Nephron (organoid): ENCODE measurements at regions not wholly inside any gene's neighbourhood (a gene's known extent, or its start where the extent isn't known, plus 50 kb on each side); places are given as distances from the start of the nearest gene placed in this dataset.

Experiments
- H3K27ac Mint-ChIP-seq, 3 experiments: 2 replicates each; pipeline ENCODE4 v1.8.0; 2020; ENCODE audit warnings: mixed read lengths in 3 of 3, mild to moderate bottlenecking in 2 of 3, moderate library complexity in 1 of 3
- H3K27me3 Mint-ChIP-seq: 2 replicates; pipeline ENCODE4 v1.8.0; 2021; ENCODE audit warnings: low read depth, mild to moderate bottlenecking, moderate library complexity, mixed read lengths
- H3K36me3 Mint-ChIP-seq: 2 replicates; pipeline ENCODE4 v1.8.0; 2020; ENCODE audit warnings: low read depth, mixed read lengths
- H3K4me1 Mint-ChIP-seq: 2 replicates; pipeline ENCODE4 v1.8.0; 2020; ENCODE audit warnings: mixed read lengths
- H3K4me3 Mint-ChIP-seq, 3 experiments: 2 replicates each; pipeline ENCODE4 v1.8.0; 2020; ENCODE audit warnings: mild to moderate bottlenecking in 3 of 3, mixed read lengths in 3 of 3, moderate library complexity in 2 of 3
- H3K9me3 Mint-ChIP-seq: 2 replicates; pipeline ENCODE4 v1.8.0; 2020; ENCODE audit warnings: mixed read lengths
- TF ChIP-seq, protein P1 (sequence below), 3 experiments: fragments of 200-600 bp; sonication (generic); IDR thresholded peaks; one replicate each; pipeline ENCODE4 v1.5.0; 2021; ENCODE audit warnings: antibody characterized with exemption in 3 of 3; ENCODE audit not compliant: unreplicated experiment in 3 of 3

DNA sequence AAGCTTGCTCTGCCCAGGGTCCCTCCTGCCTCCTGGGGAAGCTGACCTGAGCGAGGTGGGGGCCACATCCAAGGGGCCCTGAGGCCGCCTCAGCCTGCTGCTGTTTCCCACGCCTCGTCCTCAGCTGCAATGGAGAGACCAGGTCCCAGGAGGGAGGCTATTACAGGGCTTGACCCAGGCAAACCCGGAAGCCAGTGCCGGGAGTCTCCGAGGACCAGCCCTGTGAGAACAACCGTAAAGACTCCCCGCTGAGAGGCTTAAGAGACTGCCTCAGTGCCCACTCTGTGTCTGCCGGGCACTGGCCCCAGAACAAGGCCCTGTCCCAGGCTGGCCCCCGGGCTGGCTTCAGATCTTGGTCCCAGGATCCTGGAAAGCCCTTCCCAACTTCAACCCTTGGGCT, 124.3 kb upstream of the FGF3 start:
- H3K4me3 Mint-ChIP-seq: no peak overlapping the region
- H3K36me3 Mint-ChIP-seq: no peaks in the 10 kb centered on the region
- peaks cover 16% of the 10 kb centered on the region for H3K4me1 Mint-ChIP-seq
- no peak overlapping the region for H3K27ac Mint-ChIP-seq
- TF ChIP-seq, protein P1, sequence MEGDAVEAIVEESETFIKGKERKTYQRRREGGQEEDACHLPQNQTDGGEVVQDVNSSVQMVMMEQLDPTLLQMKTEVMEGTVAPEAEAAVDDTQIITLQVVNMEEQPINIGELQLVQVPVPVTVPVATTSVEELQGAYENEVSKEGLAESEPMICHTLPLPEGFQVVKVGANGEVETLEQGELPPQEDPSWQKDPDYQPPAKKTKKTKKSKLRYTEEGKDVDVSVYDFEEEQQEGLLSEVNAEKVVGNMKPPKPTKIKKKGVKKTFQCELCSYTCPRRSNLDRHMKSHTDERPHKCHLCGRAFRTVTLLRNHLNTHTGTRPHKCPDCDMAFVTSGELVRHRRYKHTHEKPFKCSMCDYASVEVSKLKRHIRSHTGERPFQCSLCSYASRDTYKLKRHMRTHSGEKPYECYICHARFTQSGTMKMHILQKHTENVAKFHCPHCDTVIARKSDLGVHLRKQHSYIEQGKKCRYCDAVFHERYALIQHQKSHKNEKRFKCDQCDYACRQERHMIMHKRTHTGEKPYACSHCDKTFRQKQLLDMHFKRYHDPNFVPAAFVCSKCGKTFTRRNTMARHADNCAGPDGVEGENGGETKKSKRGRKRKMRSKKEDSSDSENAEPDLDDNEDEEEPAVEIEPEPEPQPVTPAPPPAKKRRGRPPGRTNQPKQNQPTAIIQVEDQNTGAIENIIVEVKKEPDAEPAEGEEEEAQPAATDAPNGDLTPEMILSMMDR (IDR thresholded peaks at IDR 0.05; ENCODE audit: unreplicated experiment in 3 of 3): no peak
- H3K27me3 Mint-ChIP-seq: no peaks in the 10 kb centered on the region
- H3K9me3 Mint-ChIP-seq: no peaks in the 10 kb centered on the region

DNA sequence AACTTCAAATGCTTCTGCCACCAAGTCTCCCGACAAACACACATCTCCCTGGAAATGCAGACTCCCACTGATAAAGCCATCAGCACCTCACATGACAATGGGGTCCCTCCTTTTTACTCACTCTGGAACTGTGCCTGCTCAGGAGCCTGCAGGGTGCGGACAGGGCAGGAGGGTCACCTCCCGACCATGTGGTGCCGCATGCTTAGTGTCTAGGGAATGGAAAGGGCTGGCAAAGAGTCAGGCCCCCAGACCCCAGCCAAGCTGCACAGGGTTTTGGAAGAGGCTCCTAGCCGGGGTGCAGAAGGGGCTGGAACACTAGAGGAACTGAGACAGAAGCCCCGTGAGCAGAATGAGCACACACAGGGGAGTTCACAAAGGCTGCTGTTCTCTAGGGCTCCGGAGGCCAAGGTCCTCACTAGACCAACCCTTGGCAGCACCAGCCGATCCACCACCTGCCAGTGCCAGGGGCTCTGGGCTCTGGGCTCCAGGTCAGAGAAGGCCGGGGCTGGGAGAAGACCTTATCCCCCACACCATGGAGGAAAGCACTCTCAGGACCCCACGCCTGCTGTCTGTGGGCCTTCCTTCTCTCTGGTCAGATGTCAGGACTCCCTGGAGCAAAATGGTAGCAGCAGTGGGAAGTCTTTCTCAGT, 125.1 kb upstream of the FGF3 start:
- TF ChIP-seq, protein P1 (IDR thresholded peaks at IDR 0.05; ENCODE audit: unreplicated experiment in 3 of 3): no peak
- no peak overlapping the region for H3K4me3 Mint-ChIP-seq
- no peaks in the 10 kb centered on the region for H3K27me3 Mint-ChIP-seq
- no peaks in the 10 kb centered on the region for H3K36me3 Mint-ChIP-seq
- peaks cover 17% of the 10 kb centered on the region for H3K4me1 Mint-ChIP-seq
- H3K27ac Mint-ChIP-seq: no peak overlapping the region
- no peaks in the 10 kb centered on the region for H3K9me3 Mint-ChIP-seq

DNA sequence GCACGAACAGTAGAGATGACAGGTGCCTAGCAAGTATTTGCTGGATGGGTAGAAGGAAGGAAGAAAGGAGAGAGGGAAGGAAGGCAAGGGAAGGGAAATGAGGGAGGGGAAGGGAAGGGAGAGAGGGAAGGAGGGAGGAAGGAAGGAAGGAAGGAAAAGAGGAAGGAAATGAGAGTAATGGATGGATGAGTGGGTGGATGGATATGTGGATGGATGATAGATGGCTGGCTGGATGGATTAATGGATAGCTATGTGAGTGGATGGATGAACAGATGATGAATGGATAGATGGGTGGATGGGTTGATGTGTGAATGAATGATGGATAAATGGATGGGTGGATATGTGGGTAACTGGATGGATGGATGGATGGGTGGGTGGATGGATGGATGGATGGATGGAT, 125.9 kb upstream of the FGF3 start:
- no peaks in the 10 kb centered on the region for H3K9me3 Mint-ChIP-seq
- H3K27me3 Mint-ChIP-seq: no peaks in the 10 kb centered on the region
- H3K27ac Mint-ChIP-seq: no peak overlapping the region
- TF ChIP-seq, protein P1 (IDR thresholded peaks at IDR 0.05; ENCODE audit: unreplicated experiment in 3 of 3): no peak
- H3K4me1 Mint-ChIP-seq: peaks cover 15% of the 10 kb centered on the region
- H3K36me3 Mint-ChIP-seq: no peaks in the 10 kb centered on the region
- no peak overlapping the region for H3K4me3 Mint-ChIP-seq

- Mint-ChIP-seq H3K4me3 (no peak overlapping the region), H3K27me3 (no peaks in the 10 kb centered on the region), H3K27ac (no peak overlapping the region), H3K4me1 (peaks cover 10% of the 10 kb centered on the region), H3K9me3 (no peaks in the 10 kb centered on the region), H3K36me3 (no peaks in the 10 kb centered on the region)
- TF ChIP-seq, protein P1 (IDR thresholded peaks at IDR 0.05; ENCODE audit: unreplicated experiment in 3 of 3): no peak
Measured at GRCh38 chr11:69947059-69947792, 128.0 kb upstream of the FGF3 start.

GRCh38 chr11:69947793-69948255, 128.6 kb upstream of the FGF3 start:
- no peaks in the 10 kb centered on the region for H3K36me3 Mint-ChIP-seq
- H3K4me1 Mint-ChIP-seq: peaks cover 10% of the 10 kb centered on the region
- no peak overlapping the region for H3K27ac Mint-ChIP-seq
- H3K4me3 Mint-ChIP-seq: no peak overlapping the region
- H3K27me3 Mint-ChIP-seq: no peaks in the 10 kb centered on the region
- TF ChIP-seq, protein P1 (IDR thresholded peaks at IDR 0.05; ENCODE audit: unreplicated experiment in 3 of 3): no peak
- no peaks in the 10 kb centered on the region for H3K9me3 Mint-ChIP-seq
